Neuronal stem cell (in vitro differentiated cells): ENCODE measurements at regions not wholly inside any gene's neighbourhood (a gene's known extent, or its start where the extent isn't known, plus 50 kb on each side); places are given as distances from the start of the nearest gene placed in this dataset.

Source experiments
- DNase-seq: peaks from one replicate; pipeline ENCODE4 v3.0.0-alpha.2; 2013; ENCODE audit warnings: low spot score
- H2AFZ ChIP-seq: one replicate; pipeline ENCODE4 v1.6.1; 2013; ENCODE audit warnings: mild to moderate bottlenecking, low read length, inconsistent platforms
- H2AK5ac ChIP-seq: 2 replicates; pipeline ENCODE4 v1.6.1; 2013; ENCODE audit warnings: low read depth, mild to moderate bottlenecking, inconsistent platforms, low read length, moderate library complexity, mixed read lengths
- H2BK120ac ChIP-seq: 2 replicates; pipeline ENCODE4 v1.6.1; 2013; ENCODE audit warnings: low read depth, mild to moderate bottlenecking, inconsistent platforms, low read length, moderate library complexity, mixed read lengths
- H2BK12ac ChIP-seq: one replicate; pipeline ENCODE4 v1.6.1; 2013; ENCODE audit warnings: low read length, inconsistent platforms
- H2BK15ac ChIP-seq: 2 replicates; pipeline ENCODE4 v1.6.1; 2013; ENCODE audit warnings: mild to moderate bottlenecking, low read length, inconsistent platforms, mixed read lengths
- H2BK5ac ChIP-seq: one replicate; pipeline ENCODE4 v1.6.1; 2013; ENCODE audit warnings: inconsistent platforms, mild to moderate bottlenecking, low read length, moderate library complexity
- H3K14ac ChIP-seq: one replicate; pipeline ENCODE4 v1.6.1; 2013; ENCODE audit warnings: low read length, inconsistent platforms
- H3K18ac ChIP-seq: 2 replicates; pipeline ENCODE4 v1.6.1; 2013; ENCODE audit warnings: low read length, inconsistent platforms
- H3K23ac ChIP-seq: 2 replicates; pipeline ENCODE4 v1.6.1; 2013; ENCODE audit warnings: low read depth, mild to moderate bottlenecking, mixed read lengths, low read length, inconsistent platforms; ENCODE audit not compliant: poor library complexity
- H3K27ac ChIP-seq: replicated peaks from 3 replicates; pipeline ENCODE4 v1.5.1; 2013; ENCODE audit warnings: low read length, inconsistent platforms
- H3K27me3 ChIP-seq, 3 experiments: 2 replicates each; pipeline ENCODE4 v1.6.1; 2013; ENCODE audit warnings: low read length in 3 of 3, mild to moderate bottlenecking in 2 of 3, inconsistent platforms in 1 of 3, low read depth in 1 of 3, mixed read lengths in 1 of 3, moderate library complexity in 1 of 3; ENCODE audit not compliant: control insufficient read depth in 3 of 3, insufficient read depth in 3 of 3
- H3K36me3 ChIP-seq, 2 donors: replicated peaks in 1 of 2; 2 replicates each; pipeline ENCODE4 v1.6.1; 2013; ENCODE audit warnings: low read length in 2 of 2; ENCODE audit not compliant: control insufficient read depth in 2 of 2, insufficient read depth in 2 of 2
- H3K4ac ChIP-seq: 2 replicates; pipeline ENCODE4 v1.6.1; 2013; ENCODE audit warnings: inconsistent platforms, mild to moderate bottlenecking, low read length, moderate library complexity
- H3K4me1 ChIP-seq, 2 donors: 1 replicate in 1 of 2; 2 replicates in 1 of 2; pipeline ENCODE4 v1.6.1; 2013; ENCODE audit warnings: low read length in 2 of 2, low read depth in 1 of 2; ENCODE audit not compliant: control insufficient read depth in 2 of 2, insufficient read depth in 1 of 2
- H3K4me2 ChIP-seq: one replicate; pipeline ENCODE4 v1.6.1; 2013; ENCODE audit warnings: mild to moderate bottlenecking, low read length, inconsistent platforms; ENCODE audit not compliant: insufficient read depth, poor library complexity, severe bottlenecking
- H3K4me3 ChIP-seq, 2 donors: 2 replicates each; pipeline ENCODE4 v1.5.1; 2013; ENCODE audit warnings: low read length in 2 of 2, mild to moderate bottlenecking in 2 of 2, inconsistent platforms in 1 of 2, moderate library complexity in 1 of 2
- H3K79me1 ChIP-seq: one replicate; pipeline ENCODE4 v1.6.1; 2013; ENCODE audit warnings: low read depth, mild to moderate bottlenecking, inconsistent platforms, low read length, moderate library complexity
- H3K9ac ChIP-seq: one replicate; pipeline ENCODE4 v1.6.1; 2013; ENCODE audit warnings: mild to moderate bottlenecking, low read depth, low read length, inconsistent platforms; ENCODE audit not compliant: poor library complexity
- H3K9me3 ChIP-seq, 2 donors: replicated peaks in 1 of 2; 2 replicates each; pipeline versions ENCODE3 to v1.6.1; 2013; ENCODE audit warnings: low read length in 2 of 2, mild to moderate bottlenecking in 2 of 2, inconsistent platforms in 1 of 2, low read depth in 1 of 2, mixed read lengths in 1 of 2, moderate library complexity in 1 of 2; ENCODE audit not compliant: control insufficient read depth in 2 of 2, insufficient read depth in 1 of 2
- H4K8ac ChIP-seq: one replicate; pipeline ENCODE4 v1.6.1; 2013; ENCODE audit warnings: low read depth, mild to moderate bottlenecking, inconsistent platforms, low read length, moderate library complexity
- H4K91ac ChIP-seq: one replicate; pipeline ENCODE4 v1.6.1; 2013; ENCODE audit warnings: low read length, low read depth, mild to moderate bottlenecking, inconsistent platforms; ENCODE audit not compliant: poor library complexity
- WGBS, 2 donors: extraction: QIAGEN DNeasy Blood & Tissue Kit; methylation state at CpG; one replicate each; pipeline ENCODE4 v1.1.7; 2013; ENCODE audit warnings: missing lambda C conversion rate in 2 of 2, mixed read lengths in 1 of 2; ENCODE audit not compliant: insufficient read length in 2 of 2, insufficient replicate concordance in 1 of 2; ENCODE audit errors: extremely low coverage in 2 of 2; 5-methylcytosine and 5-hydroxymethylcytosine counted together

- no peak overlapping the region for H2BK12ac ChIP-seq
- H2BK5ac ChIP-seq = no peak overlapping the region
- H2AFZ ChIP-seq = no peak overlapping the region
- no peak overlapping the region for H3K14ac ChIP-seq
- no peak overlapping the region for H3K4me3 ChIP-seq
- no peak for DNase-seq
- H3K79me1 ChIP-seq = no peaks in the 10 kb centered on the region
- no peak overlapping the region for H3K27ac ChIP-seq
- no peak overlapping the region for H2AK5ac ChIP-seq
- no peak overlapping the region for H4K8ac ChIP-seq
- H3K9me3 ChIP-seq = no peaks in the 10 kb centered on the region
- H4K91ac ChIP-seq = no peak overlapping the region
- no peak overlapping the region for H3K18ac ChIP-seq
- H3K27me3 ChIP-seq = no peaks in the 10 kb centered on the region
- H3K23ac ChIP-seq = no peak overlapping the region
- no peak overlapping the region for H3K9ac ChIP-seq
- H3K4me2 ChIP-seq = no peak overlapping the region
- no peak overlapping the region for H3K4ac ChIP-seq
- no peak overlapping the region for H2BK120ac ChIP-seq
- no peaks in the 10 kb centered on the region for H3K4me1 ChIP-seq
- H2BK15ac ChIP-seq = no peak overlapping the region
- WGBS, 2 donors = no CpG with 5 or more reads among the region's 6 CpGs
- no peaks in the 10 kb centered on the region for H3K36me3 ChIP-seq
These were observed 388.0 kb upstream of the LMCD1 start for GRCh38 chr3:8113626-8114025.

- no peak overlapping the region for H2BK15ac ChIP-seq
- no peak overlapping the region for H3K4me2 ChIP-seq
- no CpG with 5 or more reads among the region's 2 CpGs for WGBS, 2 donors
- no peak overlapping the region for H3K23ac ChIP-seq
- no peaks in the 10 kb centered on the region for H3K9me3 ChIP-seq
- no peak overlapping the region for H3K4me3 ChIP-seq
- H4K91ac ChIP-seq = no peak overlapping the region
- no peaks in the 10 kb centered on the region for H3K36me3 ChIP-seq
- no peaks in the 10 kb centered on the region for H3K4me1 ChIP-seq
- H3K9ac ChIP-seq = no peak overlapping the region
- H3K79me1 ChIP-seq = no peaks in the 10 kb centered on the region
- H2BK12ac ChIP-seq = no peak overlapping the region
- no peak overlapping the region for H4K8ac ChIP-seq
- H2AFZ ChIP-seq = no peak overlapping the region
- no peak overlapping the region for H3K14ac ChIP-seq
- no peak overlapping the region for H3K4ac ChIP-seq
- H3K27ac ChIP-seq = no peak overlapping the region
- no peak overlapping the region for H2BK120ac ChIP-seq
- DNase-seq = no peak
- H3K18ac ChIP-seq = no peak overlapping the region
- no peak overlapping the region for H2AK5ac ChIP-seq
- H3K27me3 ChIP-seq = no peaks in the 10 kb centered on the region
- H2BK5ac ChIP-seq = no peak overlapping the region
These were observed 372.9 kb upstream of the LMCD1 start for GRCh38 chr3:8128686-8129085.

- Histone ChIP-seq H2AFZ (no peak overlapping the region), H3K4me2 (no peak overlapping the region), H3K4me3 (no peak overlapping the region), H3K9me3 (no peaks in the 10 kb centered on the region), H3K23ac (no peak overlapping the region), H2AK5ac (no peak overlapping the region), H4K8ac (no peak overlapping the region), H2BK5ac (no peak overlapping the region), H2BK15ac (no peak overlapping the region), H4K91ac (no peak overlapping the region), H3K4ac (no peak overlapping the region), H3K27me3 (no peaks in the 10 kb centered on the region), H3K27ac (no peak overlapping the region), H3K18ac (no peak overlapping the region), H3K9ac (no peak overlapping the region), H2BK120ac (no peak overlapping the region), H3K14ac (no peak overlapping the region), H3K4me1 (no peaks in the 10 kb centered on the region), H3K79me1 (no peaks in the 10 kb centered on the region), H2BK12ac (no peak overlapping the region), H3K36me3 (no peaks in the 10 kb centered on the region)
- WGBS, 2 donors = no CpG with 5 or more reads among the region's 3 CpGs
- DNase-seq = no peak
These were observed 365.1 kb upstream of the LMCD1 start for GRCh38 chr3:8136553-8136952.

- DNase-seq = no peak
- H2BK5ac ChIP-seq = no peak overlapping the region
- H3K27ac ChIP-seq = no peak overlapping the region
- no peak overlapping the region for H3K4ac ChIP-seq
- no peak overlapping the region for H4K8ac ChIP-seq
- no peak overlapping the region for H3K14ac ChIP-seq
- H3K79me1 ChIP-seq = no peaks in the 10 kb centered on the region
- H3K9me3 ChIP-seq = peaks cover 0 to 2% of the 10 kb centered on the region in 2 donors
- H3K27me3 ChIP-seq = no peaks in the 10 kb centered on the region
- no CpG with 5 or more reads among the region's 2 CpGs for WGBS, 2 donors
- no peak overlapping the region for H2AK5ac ChIP-seq
- no peak overlapping the region for H2BK12ac ChIP-seq
- no peak overlapping the region for H2AFZ ChIP-seq
- no peak overlapping the region for H2BK120ac ChIP-seq
- H3K36me3 ChIP-seq = no peaks in the 10 kb centered on the region
- H3K23ac ChIP-seq = no peak overlapping the region
- H4K91ac ChIP-seq = no peak overlapping the region
- H3K9ac ChIP-seq = no peak overlapping the region
- H3K4me1 ChIP-seq = no peaks in the 10 kb centered on the region
- no peak overlapping the region for H2BK15ac ChIP-seq
- H3K4me2 ChIP-seq = no peak overlapping the region
- H3K18ac ChIP-seq = no peak overlapping the region
- H3K4me3 ChIP-seq = no peak overlapping the region
These were observed 358.4 kb upstream of the LMCD1 start for GRCh38 chr3:8143186-8143585.
